Uterus (tissue), 3 donors: ENCODE measurements at regions not wholly inside any gene's neighbourhood (a gene's known extent, or its start where the extent isn't known, plus 50 kb on each side); places are given as distances from the start of the nearest gene placed in this dataset.

Source experiments
- DNase-seq, 2 donors: peaks; one replicate each; pipeline ENCODE4 v3.0.0-alpha.2; 2019 to 2020
- H3K27ac ChIP-seq, 2 donors: fragments of 200-600 bp; sonication (generic); 1 replicate in 1 of 2; 2 replicates in 1 of 2; pipeline ENCODE4 v1.5.1; 2016 to 2018
- H3K27me3 ChIP-seq, 2 donors: fragments of 200-600 bp; sonication (generic); one replicate each; pipeline ENCODE4 v1.5.1; 2018 to 2019; ENCODE audit warnings: control low read depth in 1 of 2
- H3K36me3 ChIP-seq, 2 donors: fragments of 200-600 bp; sonication (generic); one replicate each; pipeline ENCODE4 v1.5.1; 2019; ENCODE audit warnings: control low read depth in 1 of 2
- H3K4me1 ChIP-seq, 2 donors: fragments of 200-600 bp; sonication (generic); one replicate each; pipeline ENCODE4 v1.5.1; 2018 to 2019; ENCODE audit warnings: control low read depth in 1 of 2
- H3K4me3 ChIP-seq, 2 donors: fragments of 200-600 bp; sonication (generic); 1 replicate in 1 of 2; 2 replicates in 1 of 2; pipeline ENCODE4 v1.5.1; 2018 to 2019; ENCODE audit warnings: mild to moderate bottlenecking in 1 of 2
- H3K9me3 ChIP-seq, 2 donors: fragments of 200-600 bp; sonication (generic); one replicate each; pipeline ENCODE4 v1.5.1; 2019; ENCODE audit warnings: control low read depth in 1 of 2
- POLR2A ChIP-seq, 2 donors: fragments of 450-650 bp; IDR thresholded peaks; one replicate each; pipeline ENCODE4 v1.6.1; 2016; ENCODE audit warnings: antibody characterized with exemption in 2 of 2, mild to moderate bottlenecking in 1 of 2, moderate library complexity in 1 of 2
- intact Hi-C: fragments of 100-400 bp; cut with DNase I; formaldehyde crosslinking; loops from one replicate; pipeline ENCODE4 v1.15.1; 2023; ENCODE audit warnings: low total_unique reads
- TF ChIP-seq, protein P1 (sequence below), 4 experiments: fragments of 200-600 bp in 2 of 4; fragments of 450-650 bp in 2 of 4; sonication (generic) in 2 of 4; IDR thresholded peaks; one replicate each; pipeline ENCODE4 v1.5.1; 2016 to 2019; ENCODE audit warnings: antibody characterized with exemption in 4 of 4, mild to moderate bottlenecking in 2 of 4, moderate library complexity in 1 of 4
- donor health status: DM: yes; HTN: yes; CAD: no.

DNA sequence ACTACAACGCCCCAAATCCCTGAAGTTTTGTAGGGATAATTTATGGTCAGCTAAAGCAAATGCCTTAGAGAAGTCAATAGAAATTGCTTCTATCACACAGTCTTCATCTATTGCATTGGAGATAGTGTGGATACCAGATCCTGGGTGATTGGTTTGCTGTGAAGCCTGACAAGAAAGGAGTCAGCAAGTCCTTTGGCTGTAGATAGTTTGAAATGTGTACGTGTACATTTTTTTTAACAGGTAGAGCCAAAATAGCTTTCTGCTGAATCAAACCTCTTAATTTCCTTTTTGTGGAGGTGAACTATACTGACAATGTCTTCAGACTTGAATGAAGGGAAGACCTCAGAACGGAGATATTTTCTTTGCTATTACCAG lies 312.3 kb downstream of the ZBBX start:
- no peaks in the 10 kb centered on the region for H3K9me3 ChIP-seq
- no peak overlapping the region for H3K27ac ChIP-seq
- H3K4me1 ChIP-seq, result no peaks in the 10 kb centered on the region
- no peak overlapping the region for H3K4me3 ChIP-seq
- H3K36me3 ChIP-seq, result no peaks in the 10 kb centered on the region
- intact Hi-C loops, result no loop called here
- no peaks in the 10 kb centered on the region for H3K27me3 ChIP-seq
- TF ChIP-seq POLR2A (IDR thresholded peaks at IDR 0.05), result no peak
- TF ChIP-seq, protein P1, sequence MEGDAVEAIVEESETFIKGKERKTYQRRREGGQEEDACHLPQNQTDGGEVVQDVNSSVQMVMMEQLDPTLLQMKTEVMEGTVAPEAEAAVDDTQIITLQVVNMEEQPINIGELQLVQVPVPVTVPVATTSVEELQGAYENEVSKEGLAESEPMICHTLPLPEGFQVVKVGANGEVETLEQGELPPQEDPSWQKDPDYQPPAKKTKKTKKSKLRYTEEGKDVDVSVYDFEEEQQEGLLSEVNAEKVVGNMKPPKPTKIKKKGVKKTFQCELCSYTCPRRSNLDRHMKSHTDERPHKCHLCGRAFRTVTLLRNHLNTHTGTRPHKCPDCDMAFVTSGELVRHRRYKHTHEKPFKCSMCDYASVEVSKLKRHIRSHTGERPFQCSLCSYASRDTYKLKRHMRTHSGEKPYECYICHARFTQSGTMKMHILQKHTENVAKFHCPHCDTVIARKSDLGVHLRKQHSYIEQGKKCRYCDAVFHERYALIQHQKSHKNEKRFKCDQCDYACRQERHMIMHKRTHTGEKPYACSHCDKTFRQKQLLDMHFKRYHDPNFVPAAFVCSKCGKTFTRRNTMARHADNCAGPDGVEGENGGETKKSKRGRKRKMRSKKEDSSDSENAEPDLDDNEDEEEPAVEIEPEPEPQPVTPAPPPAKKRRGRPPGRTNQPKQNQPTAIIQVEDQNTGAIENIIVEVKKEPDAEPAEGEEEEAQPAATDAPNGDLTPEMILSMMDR (IDR thresholded peaks at IDR 0.05), result no peak
- no peak for DNase-seq

DNA sequence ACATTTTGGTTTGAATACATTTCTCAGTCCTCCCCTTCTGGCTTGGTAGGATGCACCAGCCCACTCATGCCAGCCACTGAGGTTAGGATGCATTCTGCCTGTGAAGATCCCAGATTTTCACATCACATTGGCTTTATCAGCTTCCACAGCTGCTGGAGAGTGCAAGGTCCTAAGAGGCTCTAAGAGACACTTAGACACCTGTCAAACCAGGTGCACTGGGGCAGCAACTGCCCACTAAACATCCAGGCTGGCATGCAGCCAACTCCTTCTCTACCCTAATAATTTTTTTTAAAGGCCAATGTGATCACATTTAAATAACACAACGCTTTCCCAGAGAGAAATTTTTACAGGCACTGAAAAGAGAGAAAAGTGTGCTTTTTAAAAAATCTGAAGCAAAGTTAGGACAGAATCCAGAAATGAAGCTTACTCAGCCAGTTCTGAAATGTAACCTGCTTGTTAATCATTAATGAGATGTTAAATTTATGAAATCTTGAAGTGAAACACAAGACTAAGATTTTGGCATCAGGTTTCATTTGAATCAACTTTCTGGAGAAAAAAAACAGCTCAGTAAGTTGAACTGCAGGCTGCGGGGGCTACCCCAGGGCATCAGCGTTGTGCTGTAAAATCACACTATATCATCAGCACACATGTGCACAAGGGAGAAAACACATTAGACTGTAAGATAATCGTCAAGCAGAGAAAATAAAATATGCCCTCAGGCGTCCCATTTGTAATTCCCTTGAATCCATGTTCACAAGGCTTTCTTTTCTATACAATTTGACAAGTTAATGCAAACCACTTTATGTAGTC lies 312.9 kb downstream of the ZBBX start:
- Histone ChIP-seq H3K27ac (no peak overlapping the region), H3K4me3 (no peak overlapping the region), H3K4me1 (no peaks in the 10 kb centered on the region), H3K27me3 (no peaks in the 10 kb centered on the region), H3K9me3 (no peaks in the 10 kb centered on the region), H3K36me3 (no peaks in the 10 kb centered on the region)
- no peak for TF ChIP-seq POLR2A (IDR thresholded peaks at IDR 0.05)
- TF ChIP-seq, protein P1 (IDR thresholded peaks at IDR 0.05), result no peak
- DNase-seq, result no peak
- intact Hi-C loops, result no loop called here

DNA sequence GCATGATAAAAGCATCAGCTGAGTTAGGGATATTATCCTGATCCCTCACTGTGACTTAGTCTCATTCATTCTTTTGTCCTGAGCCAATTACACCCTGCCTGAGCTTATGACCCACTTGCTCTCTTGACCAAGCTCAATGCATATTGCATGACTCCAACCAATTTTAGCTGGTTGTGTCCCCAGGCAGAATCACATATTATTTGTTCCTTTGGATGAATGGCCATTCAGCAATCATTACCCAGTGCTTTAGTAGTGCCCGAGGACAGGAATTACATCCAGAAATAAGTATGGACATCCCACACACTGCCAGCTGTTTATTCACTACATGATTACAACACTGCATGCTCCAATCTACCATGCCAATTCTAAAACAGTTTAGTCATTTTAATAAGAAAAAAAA lies 322.5 kb downstream of the ZBBX start:
- DNase-seq, result no peak
- no peak overlapping the region for H3K4me3 ChIP-seq
- H3K4me1 ChIP-seq, result no peaks in the 10 kb centered on the region
- H3K9me3 ChIP-seq, result no peaks in the 10 kb centered on the region
- no peak overlapping the region for H3K27ac ChIP-seq
- no peaks in the 10 kb centered on the region for H3K36me3 ChIP-seq
- TF ChIP-seq, protein P1 (IDR thresholded peaks at IDR 0.05), result no peak
- no peak for TF ChIP-seq POLR2A (IDR thresholded peaks at IDR 0.05)
- intact Hi-C loops, result no loop called here
- H3K27me3 ChIP-seq, result no peaks in the 10 kb centered on the region

DNA sequence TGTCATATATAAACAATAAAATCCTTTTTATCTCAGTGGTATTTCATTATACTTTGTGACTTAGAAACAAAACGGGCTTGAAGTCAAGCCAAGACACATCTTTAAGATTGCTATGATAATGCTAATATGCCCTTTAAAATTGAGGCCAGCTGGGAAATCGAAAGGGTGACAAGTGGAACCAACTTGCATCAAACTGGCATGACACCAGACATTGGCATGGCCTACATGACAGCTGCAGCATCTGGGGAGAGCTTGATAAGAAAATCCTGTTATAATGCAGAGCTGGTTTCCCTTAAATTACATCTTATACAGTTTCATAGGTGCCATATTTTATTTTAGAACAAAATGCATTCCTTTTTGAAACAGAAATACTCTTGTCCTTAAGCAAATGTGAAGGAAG lies 325.2 kb downstream of the ZBBX start:
- Histone ChIP-seq H3K36me3 (no peaks in the 10 kb centered on the region), H3K27ac (no peak overlapping the region)

DNA sequence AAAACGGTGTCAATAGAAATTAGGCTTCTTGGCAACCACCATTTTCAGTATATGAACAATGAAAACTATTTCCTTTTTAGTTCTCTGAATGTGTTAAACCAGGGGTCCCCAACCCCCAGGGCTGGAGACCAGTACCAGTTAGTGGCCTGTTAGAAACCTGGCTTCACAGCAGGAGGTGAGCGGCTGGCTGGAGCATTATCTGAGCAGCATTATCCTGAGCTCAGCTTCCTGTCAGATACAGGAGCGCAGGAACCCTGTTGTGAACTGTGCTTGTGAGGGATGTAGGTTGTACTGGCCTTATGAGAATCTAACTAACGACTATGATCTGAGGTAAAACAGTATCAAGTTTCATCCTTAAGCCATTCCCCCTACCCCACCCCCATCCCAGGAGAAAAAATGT lies 328.7 kb downstream of the ZBBX start:
- Histone ChIP-seq H3K27ac (no peak overlapping the region), H3K9me3 (no peaks in the 10 kb centered on the region), H3K4me3 (no peak overlapping the region), H3K4me1 (no peaks in the 10 kb centered on the region), H3K27me3 (no peaks in the 10 kb centered on the region), H3K36me3 (no peaks in the 10 kb centered on the region)
- intact Hi-C loops, result no loop called here
- no peak for TF ChIP-seq POLR2A (IDR thresholded peaks at IDR 0.05)
- TF ChIP-seq, protein P1 (IDR thresholded peaks at IDR 0.05), result no peak
- no peak for DNase-seq

More for the DNA sequence above, 325.2 kb downstream of the ZBBX start:
- Histone ChIP-seq H3K4me3 (no peak overlapping the region), H3K4me1 (no peaks in the 10 kb centered on the region), H3K9me3 (no peaks in the 10 kb centered on the region), H3K27me3 (no peaks in the 10 kb centered on the region)
- TF ChIP-seq POLR2A (IDR thresholded peaks at IDR 0.05), result no peak
- TF ChIP-seq, protein P1 (IDR thresholded peaks at IDR 0.05), result no peak
- DNase-seq, result no peak
- intact Hi-C loops, result no loop called here
